ENCODE measurements at regions not wholly inside any gene's neighbourhood (a gene's known extent, or its start where the extent isn't known, plus 50 kb on each side); places are given as distances from the start of the nearest gene placed in this dataset.

- DNase-seq: no peak
Measured at GRCh38 chrX:79645749-79646148, 278.6 kb upstream of the ITM2A start.

DNA sequence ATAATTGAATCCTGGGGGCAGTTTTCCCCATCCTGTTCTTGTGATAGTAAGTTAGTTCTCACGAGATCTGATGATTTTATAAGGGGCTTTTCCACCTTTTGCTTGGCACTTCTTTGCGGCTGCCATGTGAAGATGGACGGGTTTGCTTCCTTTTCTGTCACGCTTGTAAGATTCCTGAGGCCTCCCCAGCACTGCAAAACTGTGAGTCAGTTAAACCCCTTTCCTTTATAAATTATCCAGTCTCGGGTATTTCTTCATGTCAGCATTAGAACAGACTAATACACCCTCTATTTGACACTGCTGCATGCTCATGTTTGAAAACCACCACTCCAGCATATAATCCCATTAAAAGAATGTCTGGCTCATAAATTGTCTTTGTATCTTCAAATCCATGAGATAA is 264.4 kb upstream of the ITM2A start:
- no peak for DNase-seq

GRCh38 chrX:79630033-79631009 is 263.2 kb upstream of the ITM2A start:
- DNase-seq: no peak

DNA sequence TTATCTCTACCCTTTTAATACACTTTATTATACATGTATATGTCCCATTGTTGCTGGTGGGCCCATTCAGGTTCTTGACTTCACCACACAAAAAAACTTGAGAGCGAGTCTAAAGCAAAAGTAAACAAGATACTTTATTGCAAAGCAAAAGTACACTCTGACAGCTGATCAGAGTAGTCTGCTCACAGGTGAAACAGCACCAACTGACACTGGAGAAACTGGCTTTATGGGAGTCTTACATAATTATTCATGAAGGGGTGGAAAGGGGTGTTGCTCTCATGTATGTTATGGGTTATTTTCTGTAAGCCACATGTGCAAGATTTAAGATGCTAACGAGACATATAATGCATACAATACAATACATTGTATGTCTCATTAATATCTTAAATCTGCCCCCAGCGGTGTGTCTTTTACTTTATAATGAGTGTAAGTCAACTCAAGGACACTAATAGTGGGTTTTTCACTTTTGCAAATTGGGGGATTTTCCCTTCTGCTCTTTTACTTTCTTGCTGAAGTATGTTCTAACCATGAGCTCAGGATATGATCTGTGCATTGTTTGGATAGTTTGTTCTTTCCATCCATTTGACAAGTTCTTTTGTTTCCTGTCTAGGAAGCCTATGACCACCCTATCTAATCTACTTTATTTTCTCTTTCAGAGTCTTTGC is 256.1 kb upstream of the ITM2A start:
- no peak for DNase-seq

DNA sequence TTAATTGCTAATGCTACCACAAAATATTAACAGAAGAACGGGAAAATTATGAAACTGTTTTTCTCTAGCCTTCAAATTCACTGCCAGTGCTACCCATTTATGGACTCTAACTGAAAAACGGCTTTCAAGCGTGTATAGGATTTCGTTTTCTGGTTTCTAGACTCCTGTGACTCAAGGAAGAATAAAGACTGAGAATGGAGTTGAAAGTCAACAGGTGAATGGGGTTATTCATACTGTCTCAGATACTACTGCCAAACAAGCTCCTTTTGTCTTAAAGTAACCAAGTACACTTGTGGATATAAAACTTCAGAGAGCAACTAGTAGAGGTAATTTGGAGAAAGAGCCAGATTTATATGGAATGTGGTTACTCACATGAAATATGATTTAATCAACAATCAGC is 251.1 kb upstream of the ITM2A start:
- no peak for DNase-seq

GRCh38 chrX:79604364-79604763 is 237.2 kb upstream of the ITM2A start:
- no peak for DNase-seq

- no peak for DNase-seq
Measured at GRCh38 chrX:79601341-79602131, 234.4 kb upstream of the ITM2A start.

- no peak for DNase-seq
Measured at GRCh38 chrX:79592259-79592658, 225.1 kb upstream of the ITM2A start.

DNA sequence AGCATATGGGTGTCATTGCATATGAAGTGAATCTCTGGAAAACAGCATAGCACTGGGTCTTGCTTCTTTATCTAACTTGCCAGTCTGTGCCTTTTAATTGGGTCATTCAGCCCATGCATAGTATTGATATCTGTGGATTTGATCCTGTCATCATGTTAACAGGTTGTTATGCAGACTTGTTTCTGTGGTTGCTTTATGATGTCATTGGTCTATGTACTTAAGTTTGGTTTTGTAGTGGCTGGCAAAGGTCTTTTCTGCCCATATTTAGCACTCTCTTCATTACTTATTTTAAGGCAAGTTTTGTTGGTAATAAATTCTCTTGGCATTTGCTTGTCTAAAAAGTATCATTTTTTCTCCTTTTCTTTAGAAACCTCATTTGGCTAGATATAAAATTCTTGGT is 221.1 kb upstream of the ITM2A start:
- DNase-seq: no peak

- no peak for DNase-seq
Measured at GRCh38 chrX:79573760-79574159, 206.6 kb upstream of the ITM2A start.

DNA sequence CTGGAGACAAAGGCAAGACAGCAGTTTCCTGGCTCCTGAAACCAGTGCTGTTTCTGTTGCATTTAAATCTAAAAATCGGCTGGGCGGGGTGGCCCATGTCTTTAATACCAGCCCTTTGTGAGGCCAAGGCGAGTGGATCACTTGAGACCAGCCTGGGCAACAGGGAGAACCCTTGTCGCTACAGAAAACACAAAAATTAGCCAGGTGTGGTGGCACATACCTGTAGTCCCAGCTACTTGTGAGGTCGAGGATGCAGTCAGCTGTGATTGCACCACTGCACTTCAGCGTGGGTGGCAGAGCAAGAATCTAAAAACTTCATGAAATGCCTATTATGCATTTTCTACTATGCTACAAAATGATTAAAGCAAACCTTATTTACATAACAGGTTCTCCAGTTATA is 205.4 kb upstream of the ITM2A start:
- DNase-seq: no peak

GRCh38 chrX:79570524-79571240 is 203.5 kb upstream of the ITM2A start:
- DNase-seq: no peak

DNA sequence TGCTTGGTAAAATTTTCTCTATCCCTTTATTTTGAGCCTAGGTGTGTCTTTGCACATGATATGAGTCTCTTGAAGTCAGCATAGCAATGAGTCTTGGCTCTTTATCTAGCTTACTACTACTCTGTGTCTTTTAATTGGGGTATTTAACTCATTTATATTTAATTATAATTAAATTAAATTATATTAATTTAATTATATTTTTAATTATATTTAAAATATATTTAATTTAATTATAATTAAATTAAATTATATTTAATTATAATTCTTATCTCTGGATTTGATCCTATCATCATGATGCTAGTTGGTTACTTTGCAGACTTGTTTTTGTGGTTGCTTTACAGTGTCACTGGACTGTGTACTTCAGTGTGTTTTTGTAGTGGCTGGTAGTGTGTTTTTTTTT is 201.2 kb upstream of the ITM2A start:
- no peak for DNase-seq

GRCh38 chrX:79564362-79564761 is 197.2 kb upstream of the ITM2A start:
- DNase-seq: no peak

GRCh38 chrX:79559290-79559689 is 192.2 kb upstream of the ITM2A start:
- no peak for DNase-seq

DNA sequence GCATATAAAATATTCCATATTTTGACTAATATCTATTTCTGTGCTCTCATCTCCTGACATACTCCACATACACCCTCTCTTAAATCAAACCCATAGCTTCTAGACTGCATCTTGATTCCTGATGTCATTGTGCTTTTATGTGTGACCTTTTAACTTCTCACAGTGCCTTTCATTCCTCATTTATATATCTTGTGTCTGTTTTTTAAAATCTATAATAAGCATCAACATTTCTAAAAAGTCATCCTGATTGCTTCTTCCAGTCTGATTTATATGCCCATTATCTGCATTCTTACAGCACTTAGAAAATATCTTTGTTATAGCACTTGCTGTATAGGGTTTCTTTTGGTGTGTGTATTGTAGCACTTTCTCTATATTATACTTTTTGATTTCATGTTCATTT is 190.1 kb upstream of the ITM2A start:
- no peak for DNase-seq

- DNase-seq: no peak
Measured at GRCh38 chrX:79556800-79557199, 189.7 kb upstream of the ITM2A start.

DNA sequence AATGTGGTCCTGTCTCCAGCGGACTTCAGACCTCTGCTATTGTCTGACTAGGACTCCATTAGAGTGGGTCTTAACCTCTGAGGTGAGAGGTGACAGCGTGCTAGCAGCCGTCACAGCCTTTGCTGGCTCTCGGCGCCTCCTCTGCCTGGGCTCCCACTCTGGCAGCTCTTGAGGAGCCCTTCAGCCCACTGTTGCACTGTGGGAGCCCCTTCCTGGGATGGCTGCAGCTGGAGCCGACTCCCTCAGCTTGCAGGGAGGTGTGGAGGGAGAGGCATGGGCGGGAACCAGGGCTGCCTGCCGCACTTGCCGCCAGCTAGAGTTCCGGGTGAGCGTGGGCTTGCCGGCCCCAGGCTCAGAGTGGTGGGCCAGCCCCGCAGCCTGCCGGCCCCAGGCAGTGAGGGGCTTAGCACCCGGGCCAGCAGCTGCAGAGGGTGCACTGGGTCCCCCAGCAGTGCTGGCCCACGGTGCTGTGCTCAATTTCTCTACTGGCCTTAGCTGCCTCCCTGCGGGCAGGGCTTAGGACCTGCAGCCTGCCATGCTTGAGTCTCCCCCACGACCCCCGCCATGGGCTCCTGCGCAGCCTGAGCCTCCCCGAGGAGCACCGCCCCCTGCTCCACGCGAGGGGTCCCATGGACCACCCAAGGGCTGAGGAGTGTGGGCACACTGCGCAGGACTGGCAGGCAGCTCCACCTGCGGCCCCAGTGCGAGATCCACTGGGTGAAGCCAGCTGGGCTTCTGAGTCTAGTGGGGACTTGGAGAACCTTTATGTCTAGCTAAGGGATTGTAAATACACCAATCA is 163.4 kb upstream of the ITM2A start:
- no peak for DNase-seq

- DNase-seq: no peak
Measured at GRCh38 chrX:79524642-79525041, 157.5 kb upstream of the ITM2A start.

GRCh38 chrX:79515529-79515928 is 148.4 kb upstream of the ITM2A start:
- DNase-seq: no peak

- no peak for DNase-seq
Measured at GRCh38 chrX:79511799-79512198, 144.7 kb upstream of the ITM2A start.

Measured in right kidney (tissue), 1 donor.